Panc1 (cell line): ENCODE measurements at regions not wholly inside any gene's neighbourhood (a gene's known extent, or its start where the extent isn't known, plus 50 kb on each side); places are given as distances from the start of the nearest gene placed in this dataset.

Source experiments
- ATAC-seq: fragments of 200-7000 bp; cut with Tn5 transposase; 2 replicates; pipeline ENCODE4 v1.9.1; 2020; ENCODE audit warnings: mild to moderate bottlenecking, moderate library complexity
- BruUV-seq: library from RNA; stranded (reverse); fragments of 400-500 nt; replicated peaks from 2 replicates; lab custom pipeline; 2021; lab: Mats Ljungman, UMichigan
- CTCF ChIA-PET: fragments of 300-600 bp; sonication (Branson Sonifier 250); formaldehyde crosslinking; loops from one replicate; lab custom pipeline; 2022; ENCODE audit warnings: antibody characterized with exemption; lab: Charles Lee
- POLR2A ChIA-PET: fragments of 300-600 bp; sonication (Branson Sonifier 250); formaldehyde crosslinking; loops from one replicate; lab custom pipeline; 2022; ENCODE audit warnings: antibody characterized with exemption; lab: Charles Lee
- DNase-seq: peaks from one replicate; pipeline ENCODE4 v3.0.0-alpha.2; 2010; ENCODE audit warnings: low read depth, low spot score
- H3K27ac ChIP-seq: 2 replicates; pipeline ENCODE4 v1.5.1; 2011; ENCODE audit warnings: mild to moderate bottlenecking, low read length, inconsistent platforms
- H3K27me3 ChIP-seq: fragments of 200-500 bp; sonication (Bioruptor generic); 2 replicates; pipeline ENCODE4 v1.6.0; 2014; ENCODE audit warnings: low read length, inconsistent platforms; ENCODE audit not compliant: control insufficient read depth, insufficient read depth
- H3K36me3 ChIP-seq: fragments of 200-500 bp; sonication (Bioruptor generic); 2 replicates; pipeline ENCODE4 v1.5.1; 2014; ENCODE audit warnings: inconsistent platforms, mild to moderate bottlenecking, low read length, moderate library complexity; ENCODE audit not compliant: control insufficient read depth, insufficient read depth
- H3K4me1 ChIP-seq: 2 replicates; pipeline ENCODE4 v1.5.1; 2011; ENCODE audit warnings: inconsistent platforms, mild to moderate bottlenecking, low read length, moderate library complexity; ENCODE audit not compliant: control insufficient read depth, insufficient read depth
- H3K4me3 ChIP-seq, 2 experiments: 2 replicates each; pipeline ENCODE4 v1.5.1; 2011 to 2012; ENCODE audit warnings: low read depth in 2 of 2, low read length in 2 of 2, mild to moderate bottlenecking in 2 of 2, inconsistent platforms in 1 of 2, moderate library complexity in 1 of 2
- H3K9me3 ChIP-seq: fragments of 200-500 bp; sonication (Bioruptor generic); 2 replicates; pipeline ENCODE4 v1.5.1; 2014; ENCODE audit warnings: low read depth, mild to moderate bottlenecking, inconsistent platforms, low read length, moderate library complexity; ENCODE audit not compliant: control insufficient read depth, insufficient read depth
- CTCF ChIP-seq: fragments of 450-650 bp; IDR thresholded peaks from 2 replicates; pipeline ENCODE4 v1.5.1; 2017; ENCODE audit warnings: mild to moderate bottlenecking
- POLR2AphosphoS5 ChIP-seq: IDR thresholded peaks from 2 replicates; pipeline ENCODE4 v1.6.1; 2012; ENCODE audit warnings: mild to moderate bottlenecking, low read depth, low read length, moderate library complexity
- REST ChIP-seq, 2 experiments: IDR thresholded peaks; 2 replicates each; pipeline ENCODE4 v1.6.1; 2011 to 2012; ENCODE audit warnings: low read depth in 2 of 2, control low read depth in 1 of 2, low read length in 1 of 2, mild to moderate bottlenecking in 1 of 2, moderate library complexity in 1 of 2; ENCODE audit not compliant: insufficient read depth in 1 of 2
- SIN3A ChIP-seq: IDR thresholded peaks from 2 replicates; pipeline ENCODE4 v1.6.1; 2012; ENCODE audit warnings: low read depth, mild to moderate bottlenecking, low read length, moderate library complexity, borderline replicate concordance; ENCODE audit not compliant: insufficient read depth
- TCF7L2 ChIP-seq: IDR thresholded peaks from 2 replicates; pipeline ENCODE4 v1.6.1; 2011; ENCODE audit warnings: mild to moderate bottlenecking, low read depth, low read length, inconsistent platforms
- in situ Hi-C: cut with HindIII; loops from 2 replicates; pipeline ENCODE4 v1.10.0; 2016; ENCODE audit warnings: low sequenced_read_pairs, low pct_unique_long_range_greater_than_20kb
- intact Hi-C: fragments of 100-400 bp; cut with micrococcal nuclease; formaldehyde crosslinking; loops from one replicate; pipeline ENCODE4 v1.10.0; 2022; ENCODE audit not compliant: unreplicated experiment

- CTCF ChIA-PET = interaction anchor here (0.6 kb wide), 1 partner anchor 76 kb away, joined by 6 read pairs; no protein-coding TSS in a partner anchor
- TF ChIP-seq SIN3A = no peak
- Histone ChIP-seq H3K9me3 (no peaks in the 10 kb centered on the region; the same call in 1 of the 2 replicates), H3K27me3 (no peaks in the 10 kb centered on the region), H3K27ac (no peak overlapping the region), H3K4me3 (no peak overlapping the region), H3K36me3 (no peaks in the 10 kb centered on the region), H3K4me1 (no peaks in the 10 kb centered on the region)
- POLR2A ChIA-PET = no interaction called here
- ATAC-seq = no peak
- DNase-seq = no peak
- no TSS peak for BruUV-seq
- intact Hi-C loops = no loop called here
- in situ Hi-C loops = no loop called here
These were observed 85.4 kb upstream of the NXT1 start for GRCh38 chr20:23265226-23265625.

- no peaks in the 10 kb centered on the region for H3K27me3 ChIP-seq
- H3K27ac ChIP-seq = no peak overlapping the region
- TF ChIP-seq SIN3A (no peak), REST (IDR thresholded peaks at IDR 0.05; ENCODE audit: insufficient read depth in 1 of 2, low read depth in 2 of 2, low read length in 1 of 2) (no peak), POLR2AphosphoS5 (no peak), CTCF (no peak), TCF7L2 (no peak)
- BruUV-seq = no TSS peak
- CTCF ChIA-PET = no interaction called here
- H3K4me1 ChIP-seq = no peaks in the 10 kb centered on the region
- H3K9me3 ChIP-seq = no peaks in the 10 kb centered on the region; the same call in 1 of the 2 replicates
- in situ Hi-C loops = no loop called here
- H3K36me3 ChIP-seq = no peaks in the 10 kb centered on the region
- no peak overlapping the region for H3K4me3 ChIP-seq
- no peak for DNase-seq
- POLR2A ChIA-PET = no interaction called here
- no peak for ATAC-seq
- intact Hi-C loops = no loop called here
These were observed 86.0 kb upstream of the NXT1 start for GRCh38 chr20:23264545-23264944.

GRCh38 chr20:23260181-23260840 lies 90.3 kb upstream of the NXT1 start:
- Histone ChIP-seq H3K4me3 (no peak overlapping the region), H3K9me3 (no peaks in the 10 kb centered on the region), H3K36me3 (no peaks in the 10 kb centered on the region), H3K4me1 (no peaks in the 10 kb centered on the region), H3K27ac (no peak overlapping the region), H3K27me3 (no peaks in the 10 kb centered on the region)
- DNase-seq (no peak), ATAC-seq (no peak)
- intact Hi-C loops (no loop called here), in situ Hi-C loops (no loop called here)
- ChIA-PET POLR2A (no interaction called here), CTCF (no interaction called here)
- no peak for TF ChIP-seq TCF7L2
- no peak for TF ChIP-seq POLR2AphosphoS5
- no TSS peak for BruUV-seq
